Upper lobe of left lung (tissue), 4 donors: ENCODE measurements at regions not wholly inside any gene's neighbourhood (a gene's known extent, or its start where the extent isn't known, plus 50 kb on each side); places are given as distances from the start of the nearest gene placed in this dataset.

Source experiments
- EP300 ChIP-seq, 4 donors: sonication (generic); formaldehyde crosslinking; IDR thresholded peaks; one replicate each; pipeline ENCODE4 v1.5.1; 2017; ENCODE audit warnings: antibody characterized with exemption in 4 of 4, control low read depth in 2 of 4
- POLR2A ChIP-seq, 4 donors: fragments of 450-650 bp; IDR thresholded peaks; one replicate each; pipeline ENCODE4 v1.5.1; 2016 to 2017; ENCODE audit warnings: antibody characterized with exemption in 4 of 4, mild to moderate bottlenecking in 2 of 4
- POLR2AphosphoS5 ChIP-seq, 2 donors: sonication (generic); formaldehyde crosslinking; IDR thresholded peaks; one replicate each; pipeline ENCODE4 v1.5.1; 2017; ENCODE audit warnings: antibody characterized with exemption in 2 of 2
- TF ChIP-seq, protein P1 (sequence below), 6 experiments: fragments of 450-650 bp in 4 of 6; fragments of 200-600 bp in 2 of 6; sonication (generic) in 2 of 6; IDR thresholded peaks; one replicate each; pipeline ENCODE4 v1.5.1; 2016 to 2019; ENCODE audit warnings: antibody characterized with exemption in 6 of 6

DNA sequence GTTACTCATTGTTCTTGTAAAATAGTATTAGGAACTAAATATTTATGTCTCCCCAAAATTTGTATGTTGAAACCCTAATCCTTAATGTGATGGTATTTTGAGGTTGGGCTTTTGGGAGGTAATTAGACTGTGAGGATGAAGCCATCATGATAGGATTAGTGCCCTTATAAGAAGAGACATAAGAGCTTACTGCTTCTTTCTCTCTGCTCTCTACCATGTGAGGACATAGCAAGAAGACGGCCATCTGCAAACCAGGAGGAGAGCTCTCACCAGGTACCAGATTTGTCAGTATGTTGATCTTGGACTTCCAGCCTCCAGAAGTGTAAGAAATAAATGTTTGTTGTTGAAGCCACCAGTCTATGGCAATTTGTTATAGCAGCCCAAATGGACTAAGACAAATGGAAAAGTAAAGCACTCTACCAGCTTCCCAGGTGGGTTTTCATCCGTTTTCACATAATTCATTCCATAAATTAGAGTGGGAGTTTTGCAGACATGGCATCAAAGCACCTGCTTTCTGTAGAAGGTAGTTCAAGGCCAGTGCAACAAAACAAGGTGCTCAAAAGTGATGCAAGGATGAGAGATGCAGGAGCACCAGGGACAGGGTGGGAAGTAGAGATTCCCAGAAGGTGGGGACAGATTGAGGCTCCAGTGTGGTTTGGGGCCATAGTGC lies 70.7 kb downstream of the MYCN start:
- TF ChIP-seq, protein P1, sequence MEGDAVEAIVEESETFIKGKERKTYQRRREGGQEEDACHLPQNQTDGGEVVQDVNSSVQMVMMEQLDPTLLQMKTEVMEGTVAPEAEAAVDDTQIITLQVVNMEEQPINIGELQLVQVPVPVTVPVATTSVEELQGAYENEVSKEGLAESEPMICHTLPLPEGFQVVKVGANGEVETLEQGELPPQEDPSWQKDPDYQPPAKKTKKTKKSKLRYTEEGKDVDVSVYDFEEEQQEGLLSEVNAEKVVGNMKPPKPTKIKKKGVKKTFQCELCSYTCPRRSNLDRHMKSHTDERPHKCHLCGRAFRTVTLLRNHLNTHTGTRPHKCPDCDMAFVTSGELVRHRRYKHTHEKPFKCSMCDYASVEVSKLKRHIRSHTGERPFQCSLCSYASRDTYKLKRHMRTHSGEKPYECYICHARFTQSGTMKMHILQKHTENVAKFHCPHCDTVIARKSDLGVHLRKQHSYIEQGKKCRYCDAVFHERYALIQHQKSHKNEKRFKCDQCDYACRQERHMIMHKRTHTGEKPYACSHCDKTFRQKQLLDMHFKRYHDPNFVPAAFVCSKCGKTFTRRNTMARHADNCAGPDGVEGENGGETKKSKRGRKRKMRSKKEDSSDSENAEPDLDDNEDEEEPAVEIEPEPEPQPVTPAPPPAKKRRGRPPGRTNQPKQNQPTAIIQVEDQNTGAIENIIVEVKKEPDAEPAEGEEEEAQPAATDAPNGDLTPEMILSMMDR (IDR thresholded peaks at IDR 0.05) = no peak
- TF ChIP-seq POLR2AphosphoS5 (IDR thresholded peaks at IDR 0.05) (no peak), POLR2A (IDR thresholded peaks at IDR 0.05) (no peak), EP300 (IDR thresholded peaks at IDR 0.05) (no peak)
